ENCODE measurements at regions not wholly inside any gene's neighbourhood (a gene's known extent, or its start where the extent isn't known, plus 50 kb on each side); places are given as distances from the start of the nearest gene placed in this dataset.
"Not testable (repeated sequence)": the region's sequence is repeated elsewhere in the genome, so short reads cannot be mapped to it uniquely, and the experiment has no call there.

- DNase-seq = not testable (repeated sequence)
These were observed 741.2 kb upstream of the ZNF608 start for GRCh38 chr5:125487652-125488051.

DNA sequence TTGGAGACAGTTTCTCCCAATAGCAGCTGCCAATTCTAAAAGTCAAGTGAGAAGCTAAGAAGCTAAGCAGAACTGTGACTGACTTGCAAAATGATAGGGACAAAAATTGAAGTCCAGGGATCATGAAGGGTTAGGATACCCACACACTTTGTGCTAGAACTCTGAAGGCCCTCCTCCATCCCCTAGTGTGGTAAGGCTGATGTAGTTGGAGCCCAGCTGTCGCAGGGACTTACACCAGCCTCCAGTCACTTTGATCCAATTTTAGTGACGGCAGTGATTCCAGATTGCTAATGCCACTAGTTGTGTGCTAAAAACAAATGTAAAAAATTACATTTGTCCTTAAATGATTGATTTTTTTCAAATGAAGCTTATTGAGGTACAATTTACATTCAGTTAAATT is 742.7 kb upstream of the ZNF608 start:
- DNase-seq = peak; percentile 94

DNA sequence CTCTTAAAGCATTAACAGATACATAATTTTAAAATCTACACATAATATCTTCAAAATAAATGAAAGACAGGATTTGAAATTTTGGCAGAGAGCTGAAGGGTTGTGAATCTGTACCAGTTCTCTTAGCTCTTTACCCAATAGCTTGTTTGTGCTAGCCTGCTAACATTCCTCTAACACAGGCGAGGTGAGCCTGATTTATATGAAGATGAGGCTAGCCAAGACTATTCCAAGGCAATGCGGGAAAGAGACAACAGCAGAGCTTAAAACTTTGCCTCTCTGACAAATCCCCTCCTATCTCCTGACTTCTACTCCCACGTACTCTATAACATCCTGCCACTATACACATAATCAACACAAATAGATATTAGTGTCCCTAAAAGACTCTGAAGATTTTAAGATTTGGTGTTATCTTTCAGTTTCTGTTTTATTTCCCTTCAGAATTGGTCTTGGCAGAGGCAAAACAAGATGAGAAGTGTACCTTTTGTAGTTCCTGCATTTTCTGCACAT is 745.6 kb upstream of the ZNF608 start:
- DNase-seq = peak; percentile 40

- peak; percentile 65 for DNase-seq
These were observed 746.5 kb upstream of the ZNF608 start for GRCh38 chr5:125492977-125493376.

DNA sequence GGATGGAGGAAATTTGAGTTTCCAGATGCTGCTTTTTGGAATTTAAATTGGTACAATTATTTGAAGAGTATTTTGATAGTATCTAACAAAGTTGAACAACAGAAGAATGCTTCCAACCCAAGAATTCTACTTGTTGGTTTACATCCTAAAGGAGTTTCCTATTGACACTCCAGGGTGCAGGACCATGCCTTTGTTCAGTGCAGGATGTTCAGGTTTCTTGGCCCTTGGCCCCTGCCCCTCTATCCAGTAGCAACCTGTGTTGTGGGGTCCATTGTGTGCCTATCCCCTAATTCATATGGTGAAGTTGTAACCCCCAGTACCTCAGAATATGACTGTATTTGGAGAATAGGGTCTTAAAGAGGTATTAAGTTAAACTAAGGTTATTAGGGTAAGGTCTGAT is 750.0 kb upstream of the ZNF608 start:
- DNase-seq = no peak

DNA sequence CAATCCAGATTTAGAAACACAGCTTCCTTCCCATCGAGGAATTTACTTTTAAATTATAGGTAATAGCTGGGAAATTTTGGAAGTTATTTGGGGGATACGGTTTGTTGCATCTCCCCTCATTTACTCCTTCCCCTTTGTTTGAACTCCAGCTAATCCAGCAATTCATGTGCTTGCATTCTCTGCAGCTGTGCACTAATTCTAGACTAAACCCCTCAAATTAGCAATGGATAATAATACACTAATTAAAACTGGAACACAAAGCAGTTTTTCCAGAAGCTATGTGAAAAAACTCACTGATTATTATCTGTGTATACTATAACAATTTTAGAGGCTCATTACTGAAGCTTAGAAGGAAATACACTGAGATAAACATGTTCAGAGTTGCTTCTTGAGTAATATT is 751.2 kb upstream of the ZNF608 start:
- peak; percentile 46 for DNase-seq

- DNase-seq = peak; percentile 5
These were observed 753.3 kb upstream of the ZNF608 start for GRCh38 chr5:125499636-125500332.

DNA sequence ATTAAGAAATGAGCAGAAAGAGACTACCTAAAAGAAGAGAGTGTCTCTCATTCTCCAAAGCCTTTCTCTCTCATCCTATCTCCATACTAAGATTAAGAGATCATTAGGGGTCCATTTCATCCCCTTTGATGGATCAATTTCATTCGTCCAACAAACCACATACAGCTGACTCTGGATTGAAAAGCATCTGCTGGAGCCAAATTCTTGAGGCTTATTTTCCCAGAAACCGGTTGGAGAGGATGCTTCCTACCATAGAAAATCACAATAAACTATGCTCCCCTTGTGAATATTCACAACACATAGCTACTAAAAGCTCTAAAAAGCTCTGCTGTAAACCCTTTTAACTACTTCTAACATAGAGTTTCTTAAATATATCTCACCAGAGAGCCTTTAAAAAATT is 755.0 kb upstream of the ZNF608 start:
- DNase-seq = peak; percentile 32

- DNase-seq = no peak
These were observed 757.5 kb upstream of the ZNF608 start for GRCh38 chr5:125503946-125504345.

DNA sequence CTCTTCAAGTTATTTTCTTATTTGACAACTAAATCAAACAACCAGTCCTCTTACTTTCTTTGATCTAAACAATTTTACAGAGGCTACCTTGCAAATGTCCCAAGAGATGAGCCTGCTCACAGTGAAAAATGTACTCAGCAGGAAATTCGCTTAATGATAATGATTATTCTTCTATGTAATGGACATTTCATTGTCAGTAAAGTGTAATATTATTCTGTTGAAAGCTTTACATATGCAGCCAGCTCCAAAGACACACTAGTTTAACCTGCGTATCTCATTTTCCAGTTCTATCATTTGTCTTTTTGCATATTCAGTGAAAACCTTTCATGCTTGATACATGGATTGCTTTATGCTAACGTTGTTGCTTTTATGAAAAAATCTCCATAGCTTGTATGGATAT is 758.7 kb upstream of the ZNF608 start:
- no peak for DNase-seq

GRCh38 chr5:125506124-125506523 is 759.7 kb upstream of the ZNF608 start:
- no peak for DNase-seq

- DNase-seq = no peak
These were observed 761.8 kb upstream of the ZNF608 start for GRCh38 chr5:125508225-125508624.

- DNase-seq = no peak
These were observed 764.2 kb upstream of the ZNF608 start for GRCh38 chr5:125510651-125511050.

GRCh38 chr5:125517973-125518550 is 771.6 kb upstream of the ZNF608 start:
- no peak for DNase-seq

DNA sequence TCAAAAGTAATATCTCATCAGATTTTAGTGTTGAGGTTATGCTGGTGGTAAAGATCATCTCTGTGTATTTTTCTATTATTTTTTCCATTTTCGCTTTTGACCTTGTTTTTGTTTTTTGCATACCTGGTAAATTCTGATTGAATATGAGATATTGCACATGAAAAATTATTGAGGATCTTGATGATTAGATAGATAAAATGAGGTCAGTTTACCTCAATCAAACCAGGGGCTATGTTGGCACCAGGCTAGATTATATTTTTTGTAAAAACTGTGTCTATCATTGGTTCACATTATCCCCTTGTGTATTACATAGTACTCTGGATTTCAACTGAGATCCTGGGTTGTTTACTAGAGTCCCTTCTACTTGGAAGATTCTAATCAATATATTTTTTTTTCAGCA is 774.9 kb upstream of the ZNF608 start:
- no peak for DNase-seq

GRCh38 chr5:125525356-125525755 is 778.9 kb upstream of the ZNF608 start:
- no peak for DNase-seq

GRCh38 chr5:125526966-125527365 is 780.5 kb upstream of the ZNF608 start:
- peak; percentile 4 for DNase-seq

GRCh38 chr5:125528881-125529280 is 782.4 kb upstream of the ZNF608 start:
- no peak for DNase-seq

DNA sequence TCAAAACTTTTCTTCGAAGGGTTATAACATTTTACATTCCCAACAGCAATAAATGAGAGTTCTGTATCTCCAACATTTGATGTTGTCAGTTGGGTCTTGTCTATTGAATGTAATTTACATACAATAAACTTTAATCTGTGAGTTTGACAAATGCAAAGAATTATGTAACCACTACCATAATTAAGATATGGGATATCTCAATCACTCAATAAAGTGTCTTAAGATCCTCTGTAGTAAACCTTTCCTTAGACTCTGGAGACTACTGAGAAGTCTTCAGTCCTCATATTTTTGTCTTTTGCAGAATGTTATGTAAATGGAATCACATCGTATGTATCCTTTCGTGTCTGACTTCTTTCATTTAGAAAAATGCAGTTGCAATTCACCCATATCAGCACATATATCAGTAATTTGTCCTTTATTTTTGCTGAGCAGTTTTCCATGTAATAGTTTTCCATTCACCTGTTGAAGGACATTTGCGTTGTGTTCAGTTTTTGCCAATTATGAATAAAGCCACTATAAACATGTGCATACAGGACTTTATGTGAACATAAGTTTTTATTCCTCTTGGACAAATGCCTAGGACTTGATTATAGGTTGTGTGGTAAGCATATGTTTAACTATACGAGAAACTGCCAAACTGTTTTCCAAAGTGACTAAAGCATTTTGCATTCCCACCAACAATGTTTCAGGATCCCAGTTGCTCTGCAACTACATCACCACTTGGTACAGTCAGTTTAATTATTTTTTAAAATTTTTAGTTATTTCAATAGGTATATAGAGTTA is 784.6 kb upstream of the ZNF608 start:
- DNase-seq = no peak

- no peak for DNase-seq
These were observed 789.7 kb upstream of the ZNF608 start for GRCh38 chr5:125536095-125536494.

GRCh38 chr5:125536582-125536981 is 790.1 kb upstream of the ZNF608 start:
- no peak for DNase-seq

GRCh38 chr5:125537661-125538060 is 791.2 kb upstream of the ZNF608 start:
- DNase-seq = no peak

DNA sequence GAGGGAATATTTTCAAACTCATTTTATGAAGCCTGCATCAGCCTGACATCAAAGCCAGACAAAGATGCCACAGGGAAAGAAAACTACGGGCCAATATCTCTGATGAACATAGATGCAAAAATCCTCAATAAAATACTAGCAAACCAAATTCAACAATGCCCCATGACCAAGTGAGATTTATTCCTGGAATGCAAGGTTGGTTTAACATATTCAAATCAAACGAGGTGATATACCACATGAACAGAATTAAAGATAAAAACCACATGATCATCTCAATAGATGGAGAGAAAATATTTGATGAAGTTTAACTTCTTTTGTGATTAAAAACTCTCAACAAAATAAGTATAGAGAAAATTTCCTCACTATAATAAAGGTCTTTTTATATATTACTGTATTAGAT is 792.0 kb upstream of the ZNF608 start:
- DNase-seq = no peak

GRCh38 chr5:125541085-125541484 is 794.6 kb upstream of the ZNF608 start:
- DNase-seq = no peak
